Adrenal gland (tissue), 5 donors: ENCODE measurements at regions not wholly inside any gene's neighbourhood (a gene's known extent, or its start where the extent isn't known, plus 50 kb on each side); places are given as distances from the start of the nearest gene placed in this dataset.

Experiments used
- CTCF ChIP-seq, 6 experiments: fragments of 450-650 bp in 4 of 6; fragments of 200-600 bp in 2 of 6; sonication (generic) in 1 of 6; IDR thresholded peaks; 1 replicate in 5 of 6; 2 replicates in 1 of 6; pipeline versions ENCODE4 v1.5.1 to v1.8.0; 2016 to 2021; ENCODE audit warnings: antibody characterized with exemption in 6 of 6, mild to moderate bottlenecking in 2 of 6, moderate library complexity in 1 of 6
- POLR2A ChIP-seq, 2 donors: fragments of 450-650 bp; IDR thresholded peaks; one replicate each; pipeline ENCODE4 v1.6.1; 2017; ENCODE audit warnings: antibody characterized with exemption in 2 of 2, mild to moderate bottlenecking in 2 of 2, moderate library complexity in 1 of 2
- donor health status: DM: no; HTN: no; CAD: no.

GRCh38 chr14:71539650-71540285, 392.5 kb upstream of the RGS6 start:
- TF ChIP-seq CTCF (IDR thresholded peaks at IDR 0.05) (no peak), POLR2A (IDR thresholded peaks at IDR 0.05) (no peak)
